ENCODE measurements at regions not wholly inside any gene's neighbourhood (a gene's known extent, or its start where the extent isn't known, plus 50 kb on each side); places are given as distances from the start of the nearest gene placed in this dataset.

DNA sequence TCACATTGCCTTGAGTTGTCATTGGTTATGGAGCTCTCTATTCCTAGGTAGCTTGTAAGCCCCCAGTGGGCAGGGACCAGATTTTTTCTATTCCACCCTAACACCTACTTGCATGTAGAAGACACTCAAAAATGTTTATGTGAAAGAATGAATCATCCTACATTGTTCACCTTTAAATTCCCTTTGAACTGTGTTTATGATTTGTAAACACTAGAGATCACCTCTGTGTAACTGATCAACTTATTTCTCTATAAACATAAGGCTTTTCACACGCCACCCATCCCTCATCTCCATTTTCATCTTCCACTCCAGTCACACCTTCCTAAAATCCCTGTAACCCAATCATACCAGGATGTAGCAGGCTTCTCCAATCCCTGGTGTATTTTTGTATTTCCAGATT is 142.6 kb upstream of the LEF1 start:
- no peaks in the 10 kb centered on the region for H3K36me3 ChIP-seq (ENCODE audit: control insufficient read depth in 2 of 2, extremely low read depth in 1 of 2, insufficient read depth in 2 of 2, low read length in 2 of 2)
- CTCF ChIA-PET, result no interaction called here
- dilution Hi-C loops (cut with MboI; ENCODE audit: extremely low pct_ligation_motif_present, low sequenced_read_pairs) (no loop called here), intact Hi-C loops (cut with micrococcal nuclease) (no loop called here)
- no peak overlapping the region for H2AFZ ChIP-seq (ENCODE audit: low read depth, low read length)
- TF ChIP-seq MAX (IDR thresholded peaks at IDR 0.05; ENCODE audit: insufficient read depth, insufficient read length) (no peak), GATA2 (IDR thresholded peaks at IDR 0.05; ENCODE audit: insufficient read depth, insufficient read length, low read depth, low read length) (no peak), JUN (IDR thresholded peaks at IDR 0.05; ENCODE audit: borderline replicate concordance, insufficient read depth, insufficient read length, low read depth) (no peak), EZH2 (IDR thresholded peaks at IDR 0.05; ENCODE audit: borderline replicate concordance, low read depth, low read length, severe bottlenecking) (no peak), POLR2A (IDR thresholded peaks at IDR 0.05; ENCODE audit: low read depth, low read length) (no peak), POLR2AphosphoS5 (IDR thresholded peaks at IDR 0.05; ENCODE audit: insufficient read depth, low read depth, low read length) (no peak), FOS (IDR thresholded peaks at IDR 0.05; ENCODE audit: borderline replicate concordance, insufficient read depth, low read length) (no peak), CTCF (IDR thresholded peaks at IDR 0.05; ENCODE audit: extremely low read depth in 1 of 2, insufficient read depth in 1 of 2, low read depth in 1 of 2, low read length in 2 of 2) (no peak), MYC (IDR thresholded peaks at IDR 0.05; ENCODE audit: low read depth, low read length) (no peak)
- FAIRE-seq (no peak), DNase-seq (ENCODE audit: low read depth, low spot score) (no peak)
- H3K4me2 ChIP-seq (ENCODE audit: insufficient read depth, low read length), result no peak overlapping the region
- H3K27ac ChIP-seq (ENCODE audit: insufficient read depth, low read depth, low read length), result no peak overlapping the region
- BruUV-seq (replicated peaks), result no TSS peak
- H3K9ac ChIP-seq (replicated peaks; ENCODE audit: extremely low read depth, insufficient read depth, low read length), result no peak overlapping the region
- no peaks in the 10 kb centered on the region for H3K4me1 ChIP-seq (ENCODE audit: control insufficient read depth, extremely low read depth, insufficient read depth, low read length)
- POLR2A ChIA-PET, result no interaction called here
- H3K9me3 ChIP-seq (replicated peaks; ENCODE audit: control insufficient read depth, insufficient read depth, low read length), result no peaks in the 10 kb centered on the region
- no peaks in the 10 kb centered on the region for H3K9me1 ChIP-seq (replicated peaks; ENCODE audit: control insufficient read depth, extremely low read depth, insufficient read depth, low read length)
- H3K4me3 ChIP-seq (replicated peaks in 1 of 3; ENCODE audit: insufficient read depth in 1 of 3, low read depth in 1 of 3, low read length in 3 of 3), result no peak overlapping the region
- H4K20me1 ChIP-seq (replicated peaks; ENCODE audit: control insufficient read depth, extremely low read depth, insufficient read depth, low read length), result no peaks in the 10 kb centered on the region
- H3K79me2 ChIP-seq (ENCODE audit: control insufficient read depth, insufficient read depth, low read length), result no peaks in the 10 kb centered on the region
- no peaks in the 10 kb centered on the region for H3K27me3 ChIP-seq (ENCODE audit: control insufficient read depth in 2 of 2, insufficient read depth in 2 of 2, low read length in 2 of 2)

Data from endothelial cell of umbilical vein (primary cell).